ENCODE measurements at regions not wholly inside any gene's neighbourhood (a gene's known extent, or its start where the extent isn't known, plus 50 kb on each side); places are given as distances from the start of the nearest gene placed in this dataset.
A peak's percentile ranks its signal among the peaks of the same experiment; 100 is the strongest.
"Not testable (repeated sequence)": the region's sequence is repeated elsewhere in the genome, so short reads cannot be mapped to it uniquely, and the experiment has no call there.

- not testable (repeated sequence) for DNase-seq
These were observed 5507.7 kb upstream of the TPTE start for GRCh38 chr21:5013455-5014304.

- not testable (repeated sequence) for DNase-seq
These were observed 5506.2 kb upstream of the TPTE start for GRCh38 chr21:5015187-5015586.

- DNase-seq, result not testable (repeated sequence)
These were observed 5502.3 kb upstream of the TPTE start for GRCh38 chr21:5019120-5019519.

- DNase-seq, result not testable (repeated sequence)
These were observed 5499.6 kb upstream of the TPTE start for GRCh38 chr21:5021815-5022214.

DNA sequence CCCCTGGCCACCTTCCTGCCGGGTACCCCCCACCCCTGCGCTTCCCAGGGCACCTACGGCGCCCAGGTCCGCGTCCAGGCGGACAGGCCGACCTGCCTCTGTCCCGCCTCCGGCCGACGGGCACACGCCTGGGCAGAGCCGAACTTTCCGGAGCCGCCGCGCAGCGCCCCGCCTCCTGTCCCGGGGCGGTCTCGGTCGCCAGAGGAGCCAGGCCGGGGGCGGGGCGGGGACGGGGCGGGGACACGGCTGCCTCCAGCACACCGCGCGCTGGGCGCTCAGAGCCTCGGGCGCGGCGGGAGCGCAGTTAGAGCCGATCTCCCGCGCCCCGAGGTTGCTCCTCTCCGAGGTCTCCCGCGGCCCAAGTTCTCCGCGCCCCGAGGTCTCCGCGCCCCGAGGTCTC is 5499.1 kb upstream of the TPTE start:
- DNase-seq, result not testable (repeated sequence)

DNA sequence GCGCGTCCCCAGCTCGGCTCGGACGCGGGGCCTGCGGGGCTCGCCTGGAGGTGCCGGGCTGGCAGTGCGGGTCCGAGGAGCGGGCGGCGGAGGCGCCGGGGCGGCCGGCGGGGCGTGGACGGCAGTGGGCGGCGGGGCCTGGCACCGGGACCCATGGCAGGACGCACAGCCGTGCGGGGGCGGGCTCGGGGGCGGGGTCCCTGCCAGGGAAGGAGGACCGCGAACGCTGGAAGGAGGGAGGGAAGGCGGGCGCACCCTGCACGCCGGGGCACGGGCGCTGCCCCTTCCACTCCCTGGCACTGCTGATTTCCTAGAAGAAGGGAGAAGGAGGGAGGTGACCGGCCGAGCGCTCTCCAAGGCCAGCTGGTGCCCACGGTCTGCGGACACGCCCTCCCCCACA is 5498.6 kb upstream of the TPTE start:
- not testable (repeated sequence) for DNase-seq

GRCh38 chr21:5035147-5035546 is 5486.2 kb upstream of the TPTE start:
- DNase-seq, result not testable (repeated sequence)

DNA sequence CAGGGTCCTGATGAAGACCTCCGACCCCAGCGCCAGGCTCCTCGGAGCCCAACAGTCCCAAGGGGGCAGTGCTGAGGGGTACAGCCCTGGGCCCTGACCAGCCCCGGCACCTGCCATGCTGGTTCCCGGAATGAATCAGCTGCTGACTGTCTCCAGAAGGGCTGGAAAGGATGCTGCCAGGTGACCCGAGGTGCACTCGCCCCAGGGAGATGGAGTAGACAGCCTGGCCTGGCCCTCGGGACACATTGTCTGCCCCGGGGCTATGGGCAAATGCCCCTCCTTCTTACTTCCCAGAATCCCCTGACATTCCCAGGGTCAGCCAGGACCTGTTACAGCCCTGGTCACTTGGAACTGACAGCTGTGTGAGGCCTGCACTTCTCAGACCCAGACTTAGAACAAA is 5485.8 kb upstream of the TPTE start:
- DNase-seq, result not testable (repeated sequence)

DNA sequence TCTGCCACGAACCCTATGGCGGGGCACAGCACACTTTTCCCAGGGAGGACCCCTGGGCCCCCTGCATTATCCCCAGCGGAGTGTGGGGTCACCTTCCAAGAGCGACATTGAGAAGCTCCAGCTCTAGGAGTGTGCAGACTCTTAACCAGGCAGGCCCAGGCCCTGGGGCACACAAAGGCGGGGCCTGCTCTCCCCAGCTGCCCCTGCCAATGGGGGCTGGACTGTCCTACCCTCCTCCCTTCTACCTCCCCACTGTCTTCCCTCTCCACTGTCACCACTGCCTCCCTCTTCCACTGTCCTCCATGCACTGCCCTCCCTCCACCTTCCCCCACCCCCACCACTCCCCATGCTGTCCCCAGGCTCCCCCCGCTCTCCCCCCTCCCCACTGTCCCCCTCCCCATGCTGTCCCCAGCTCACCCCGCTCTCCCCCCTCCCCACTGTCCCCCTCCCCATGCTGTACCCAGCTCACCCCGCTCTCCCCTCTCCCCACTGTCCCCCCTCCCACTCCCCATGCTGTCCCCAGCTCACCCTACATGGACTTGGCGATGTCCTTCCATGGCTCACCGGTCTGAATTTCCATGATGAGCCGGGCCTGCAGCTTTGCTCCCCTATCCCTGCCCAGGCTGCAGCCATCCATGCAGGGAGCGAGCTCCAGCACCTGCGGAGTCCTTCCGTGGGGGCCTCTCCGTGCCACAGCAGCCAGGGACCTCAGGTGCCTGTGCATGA is 5483.6 kb upstream of the TPTE start:
- not testable (repeated sequence) for DNase-seq

DNA sequence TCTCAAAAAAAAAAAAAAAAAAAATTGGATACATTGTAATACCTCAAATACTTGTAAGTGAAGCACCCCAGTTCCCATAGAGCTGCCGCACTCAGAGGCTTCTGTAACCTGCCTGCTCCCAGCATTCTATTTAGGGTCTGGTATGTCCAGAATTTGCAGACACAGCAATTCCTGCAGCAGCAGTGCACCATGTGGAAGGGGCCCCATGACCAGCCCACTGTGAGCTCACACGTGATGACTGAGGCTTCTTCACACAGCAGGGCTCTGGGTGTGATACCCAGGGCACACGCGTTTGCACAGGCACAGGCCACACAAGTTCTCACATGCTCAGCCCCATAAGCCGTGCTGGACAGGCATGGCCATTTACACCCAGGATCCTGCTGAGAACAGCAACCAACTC is 5481.5 kb upstream of the TPTE start:
- DNase-seq, result not testable (repeated sequence)

DNA sequence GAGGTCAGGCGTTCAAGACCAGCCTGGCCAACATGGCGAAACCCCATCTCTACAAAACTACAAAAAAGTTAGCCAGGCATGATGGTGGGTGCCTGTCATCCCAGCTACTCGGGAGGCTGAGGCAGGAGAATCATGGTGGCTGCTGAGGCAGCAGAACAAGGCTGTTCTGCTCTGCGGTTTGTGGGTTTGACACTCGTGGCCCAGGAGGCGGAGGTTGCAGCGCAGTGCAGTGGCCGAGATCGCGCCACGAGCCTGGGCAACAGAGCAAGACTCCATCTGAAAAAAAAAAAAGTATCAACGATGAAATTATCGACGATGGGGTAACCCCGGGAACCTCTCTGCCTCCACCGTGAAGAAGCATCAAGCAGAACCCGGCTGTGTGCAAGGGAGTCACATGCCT is 5478.8 kb upstream of the TPTE start:
- not testable (repeated sequence) for DNase-seq

- not testable (repeated sequence) for DNase-seq
These were observed 5476.6 kb upstream of the TPTE start for GRCh38 chr21:5044812-5045211.

DNA sequence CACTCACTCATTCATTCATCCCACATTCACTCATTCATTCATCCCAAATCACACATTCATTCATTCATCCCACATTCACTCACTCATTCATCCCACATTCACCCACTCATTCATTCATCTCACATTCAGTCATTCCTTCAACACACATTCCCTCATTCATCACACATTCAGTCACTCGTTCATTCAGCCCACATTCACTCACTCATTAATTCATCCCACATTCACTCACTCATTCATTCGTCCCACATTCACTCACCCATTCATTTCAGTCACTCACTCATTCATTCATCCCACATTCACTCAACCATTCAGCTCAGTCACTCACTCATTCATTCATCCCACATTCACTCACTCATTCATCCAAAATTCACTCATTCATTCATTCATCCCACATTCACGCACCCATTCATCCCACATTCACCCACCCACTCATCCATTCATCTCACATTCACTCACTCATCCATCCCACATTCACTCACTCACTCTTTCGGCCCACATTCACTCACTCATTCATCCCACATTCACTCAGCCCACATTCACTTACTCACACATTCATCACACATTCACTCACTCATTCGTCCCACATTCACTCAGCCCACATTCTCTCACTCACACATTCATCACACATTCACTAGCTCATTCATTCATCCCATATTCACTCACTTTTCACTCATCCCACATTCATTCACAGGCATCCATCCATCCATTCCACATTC is 5469.9 kb upstream of the TPTE start:
- not testable (repeated sequence) for DNase-seq

DNA sequence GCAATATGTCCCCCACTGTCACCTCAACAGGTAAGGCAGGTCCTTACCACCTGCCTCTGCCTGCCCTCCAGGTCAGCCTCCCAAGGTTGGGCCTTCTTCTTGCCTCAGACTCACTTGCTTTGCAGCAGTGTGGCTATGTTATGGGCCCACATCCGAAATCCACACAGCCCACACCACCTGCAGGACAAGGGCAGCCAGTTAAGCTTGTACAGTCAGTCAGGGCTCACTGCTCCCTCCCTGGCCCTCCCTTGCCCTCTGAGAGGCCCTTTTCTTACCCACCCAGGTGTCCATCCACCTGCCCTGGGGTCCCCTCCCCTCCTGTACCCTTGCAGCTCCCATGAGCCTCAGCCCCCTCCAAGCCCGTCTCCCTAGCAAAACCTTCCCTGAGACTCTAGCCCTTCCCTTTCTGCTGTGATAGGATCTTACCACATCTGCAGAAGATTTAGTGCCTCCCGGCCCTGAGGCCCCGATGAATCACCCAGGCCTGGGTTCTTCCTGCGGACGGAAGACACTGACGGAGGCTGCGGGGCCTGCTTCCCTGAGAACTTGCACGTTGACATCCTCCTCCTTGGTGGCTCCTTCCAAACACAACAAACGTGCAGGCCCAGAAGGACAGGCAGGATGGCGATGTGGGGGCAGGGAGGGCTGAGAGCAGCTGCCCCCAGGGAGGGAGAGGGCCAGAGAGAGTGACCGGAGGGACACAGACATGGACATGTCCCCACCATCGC is 5466.2 kb upstream of the TPTE start:
- not testable (repeated sequence) for DNase-seq

- DNase-seq, result not testable (repeated sequence)
These were observed 5465.1 kb upstream of the TPTE start for GRCh38 chr21:5055996-5056962.

DNA sequence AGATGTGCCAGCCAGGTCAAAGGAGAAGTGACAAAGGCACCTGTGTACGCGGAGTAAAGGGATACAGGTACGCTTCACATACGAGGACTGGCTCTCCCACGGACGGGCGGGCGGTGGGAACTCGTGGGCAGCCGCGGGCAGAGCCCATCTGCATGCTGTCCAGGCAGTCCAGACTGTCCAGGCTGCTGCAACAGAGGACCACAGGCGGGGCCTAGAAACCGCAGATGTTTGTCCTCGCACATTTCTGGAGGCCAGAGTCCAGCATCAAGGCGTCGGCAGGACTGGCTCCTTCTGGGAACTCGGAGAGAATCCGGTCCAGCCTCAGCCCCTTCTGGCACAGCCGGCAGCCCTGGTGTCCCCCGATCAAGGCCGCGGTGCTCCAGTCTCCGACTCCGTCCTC is 5464.3 kb upstream of the TPTE start:
- not testable (repeated sequence) for DNase-seq

DNA sequence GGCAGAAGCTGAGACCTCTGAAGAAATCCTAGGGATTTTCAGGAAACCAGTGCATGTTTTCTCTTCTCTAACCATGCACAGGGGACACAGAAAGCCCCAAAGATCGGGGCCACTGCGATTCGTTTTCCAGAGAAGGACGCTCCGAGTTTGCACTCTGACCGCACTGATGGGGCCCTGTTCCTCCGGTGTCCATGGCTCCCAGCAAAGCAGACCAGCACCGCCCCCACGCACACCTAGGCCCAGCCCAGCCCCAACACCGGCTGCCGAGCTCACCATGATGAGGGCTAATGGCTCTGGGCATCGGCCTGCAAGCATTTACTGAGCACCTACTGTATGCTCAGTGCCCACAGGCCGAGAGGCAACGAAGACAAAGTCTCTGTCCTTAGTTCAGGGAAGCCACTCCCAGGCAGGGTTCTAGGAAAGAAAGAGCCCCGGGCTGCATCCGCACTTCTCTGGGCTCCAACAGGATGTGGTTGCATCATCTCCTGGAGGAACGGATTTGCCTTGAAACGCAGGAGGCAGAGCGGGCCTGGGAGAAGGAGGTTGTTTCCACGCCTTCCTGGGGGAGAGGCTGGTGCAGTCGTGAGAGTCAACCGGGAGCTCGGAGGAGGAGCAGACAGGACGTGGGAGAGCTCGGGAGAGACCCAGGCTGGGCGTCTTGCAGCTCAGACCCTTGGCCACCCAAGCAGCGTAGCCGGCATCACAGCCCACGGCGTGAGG is 5460.9 kb upstream of the TPTE start:
- DNase-seq, result not testable (repeated sequence)

GRCh38 chr21:5064581-5065142 is 5456.7 kb upstream of the TPTE start:
- not testable (repeated sequence) for DNase-seq

- DNase-seq, result peak; percentile 81 to 82
These were observed 5455.9 kb upstream of the TPTE start for GRCh38 chr21:5065240-5066211.
